ENCODE measurements at regions not wholly inside any gene's neighbourhood (a gene's known extent, or its start where the extent isn't known, plus 50 kb on each side); places are given as distances from the start of the nearest gene placed in this dataset.

DNA sequence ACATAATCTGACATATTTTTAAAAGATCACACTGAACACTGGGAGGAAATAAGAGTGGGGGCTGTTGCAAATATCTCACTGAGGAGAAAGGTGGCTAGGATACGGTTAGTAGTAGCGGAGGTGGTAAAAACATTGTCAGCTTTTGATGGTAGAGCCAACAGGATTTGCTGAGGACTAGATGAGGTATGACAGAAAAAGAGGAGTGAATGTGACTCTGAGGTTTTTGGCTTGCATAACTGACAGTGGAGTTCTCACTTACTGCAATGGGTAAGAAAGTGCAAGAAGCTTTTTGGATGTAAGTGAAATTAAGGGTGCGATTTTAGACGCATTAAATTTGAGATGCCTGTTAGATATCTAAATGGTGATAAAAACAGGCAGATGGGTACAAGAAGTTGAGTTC is 102.0 kb upstream of the MBL2 start:
- Mint-ChIP-seq H3K4me1 (ENCODE audit: low read depth) (no peaks in the 10 kb centered on the region; the same call in 1 of the 2 replicates), H3K4me3 (no peak overlapping the region), H3K9me3 (no peaks in the 10 kb centered on the region), H3K36me3 (ENCODE audit: low read depth) (no peaks in the 10 kb centered on the region), H3K27me3 (ENCODE audit: insufficient read depth) (peaks cover 2% of the 10 kb centered on the region; the same call in 1 of the 2 replicates), H3K27ac (no peak overlapping the region)
- DNase-seq: no peak
- TF ChIP-seq, protein P1, sequence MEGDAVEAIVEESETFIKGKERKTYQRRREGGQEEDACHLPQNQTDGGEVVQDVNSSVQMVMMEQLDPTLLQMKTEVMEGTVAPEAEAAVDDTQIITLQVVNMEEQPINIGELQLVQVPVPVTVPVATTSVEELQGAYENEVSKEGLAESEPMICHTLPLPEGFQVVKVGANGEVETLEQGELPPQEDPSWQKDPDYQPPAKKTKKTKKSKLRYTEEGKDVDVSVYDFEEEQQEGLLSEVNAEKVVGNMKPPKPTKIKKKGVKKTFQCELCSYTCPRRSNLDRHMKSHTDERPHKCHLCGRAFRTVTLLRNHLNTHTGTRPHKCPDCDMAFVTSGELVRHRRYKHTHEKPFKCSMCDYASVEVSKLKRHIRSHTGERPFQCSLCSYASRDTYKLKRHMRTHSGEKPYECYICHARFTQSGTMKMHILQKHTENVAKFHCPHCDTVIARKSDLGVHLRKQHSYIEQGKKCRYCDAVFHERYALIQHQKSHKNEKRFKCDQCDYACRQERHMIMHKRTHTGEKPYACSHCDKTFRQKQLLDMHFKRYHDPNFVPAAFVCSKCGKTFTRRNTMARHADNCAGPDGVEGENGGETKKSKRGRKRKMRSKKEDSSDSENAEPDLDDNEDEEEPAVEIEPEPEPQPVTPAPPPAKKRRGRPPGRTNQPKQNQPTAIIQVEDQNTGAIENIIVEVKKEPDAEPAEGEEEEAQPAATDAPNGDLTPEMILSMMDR (IDR thresholded peaks at IDR 0.05): no peak

DNA sequence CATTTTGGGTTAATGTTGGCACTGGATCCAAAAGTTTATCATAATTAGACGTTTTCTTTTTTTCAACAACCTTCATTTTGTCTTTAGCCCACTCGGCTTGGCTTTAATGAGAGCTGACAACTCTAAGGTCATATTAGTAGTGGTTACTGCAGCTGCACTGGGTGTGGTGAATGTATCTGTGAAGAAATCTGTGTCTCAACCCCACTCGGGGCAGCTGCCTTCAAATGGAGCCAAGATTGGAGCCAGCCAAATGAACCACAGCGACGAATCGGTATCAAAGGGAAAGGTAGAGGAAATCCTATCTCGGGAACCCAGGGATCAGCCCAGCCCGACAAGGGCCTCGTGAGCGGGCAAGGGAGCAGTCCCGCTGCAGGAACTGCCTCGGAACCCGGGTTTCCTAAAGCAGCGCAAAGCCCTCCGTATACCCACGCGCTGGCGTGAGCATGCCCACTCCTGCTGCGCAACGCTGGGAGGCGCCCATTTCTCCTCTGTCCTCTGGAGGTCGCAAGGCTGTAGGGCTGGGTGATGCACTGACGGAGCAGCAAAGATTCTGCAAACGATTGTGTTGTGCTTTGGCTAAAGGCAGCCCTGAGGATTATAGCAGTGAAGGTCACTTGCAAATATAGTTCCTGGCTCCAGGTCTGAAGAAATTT is 98.7 kb upstream of the MBL2 start:
- Mint-ChIP-seq H3K4me3 (no peak overlapping the region), H3K9me3 (peaks cover 12% of the 10 kb centered on the region), H3K27ac (no peak overlapping the region), H3K27me3 (ENCODE audit: insufficient read depth) (peaks cover 2% of the 10 kb centered on the region; the same call in 1 of the 2 replicates), H3K4me1 (ENCODE audit: low read depth) (no peaks in the 10 kb centered on the region), H3K36me3 (ENCODE audit: low read depth) (no peaks in the 10 kb centered on the region)
- TF ChIP-seq, protein P1 (IDR thresholded peaks at IDR 0.05): no peak
- no peak for DNase-seq

DNA sequence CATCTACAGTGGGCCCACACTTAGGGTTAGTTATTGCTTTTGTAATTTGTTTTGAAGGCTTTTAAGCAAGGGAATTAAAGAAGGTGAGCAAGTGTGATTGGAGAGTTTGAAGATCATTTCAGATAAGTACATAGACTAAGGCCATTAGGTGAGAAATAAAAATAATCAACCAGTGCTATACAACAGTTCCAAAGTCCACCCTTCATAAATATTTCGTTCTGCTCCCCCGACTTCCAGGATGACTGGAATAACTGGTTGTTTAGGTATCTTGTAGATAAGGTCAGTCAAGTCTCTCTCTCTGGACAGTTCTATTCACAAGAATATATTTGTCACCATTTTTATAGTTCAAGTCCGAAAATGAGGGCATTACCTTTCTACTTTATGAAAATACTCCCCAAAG is 98.0 kb upstream of the MBL2 start:
- no peaks in the 10 kb centered on the region for H3K36me3 Mint-ChIP-seq (ENCODE audit: low read depth)
- H3K9me3 Mint-ChIP-seq: peaks cover 12% of the 10 kb centered on the region
- H3K27ac Mint-ChIP-seq: no peak overlapping the region
- H3K27me3 Mint-ChIP-seq (ENCODE audit: insufficient read depth): no peaks in the 10 kb centered on the region
- no peaks in the 10 kb centered on the region for H3K4me1 Mint-ChIP-seq (ENCODE audit: low read depth)
- DNase-seq: no peak
- TF ChIP-seq, protein P1 (IDR thresholded peaks at IDR 0.05): no peak
- no peak overlapping the region for H3K4me3 Mint-ChIP-seq

DNA sequence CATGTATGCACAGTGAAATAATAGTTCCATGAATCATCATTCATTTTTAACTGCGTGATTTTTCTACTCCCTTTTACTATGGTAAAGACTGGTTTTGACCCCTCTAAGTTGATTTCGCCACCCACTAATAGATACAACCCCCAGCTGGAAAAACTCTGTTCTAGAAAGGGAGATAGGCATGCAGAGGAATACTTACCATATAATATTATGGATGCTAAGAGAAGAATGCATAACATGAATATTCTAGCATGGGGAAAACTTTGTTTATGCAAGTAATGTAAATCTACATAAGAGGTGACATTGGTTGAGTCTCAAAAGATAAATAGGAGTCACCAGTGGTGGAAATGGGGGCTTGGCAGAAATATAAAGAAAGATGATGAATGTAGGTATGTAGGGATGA is 97.3 kb upstream of the MBL2 start:
- Mint-ChIP-seq H3K27ac (no peak overlapping the region), H3K4me1 (ENCODE audit: low read depth) (peaks cover under 1% of the 10 kb centered on the region), H3K36me3 (ENCODE audit: low read depth) (no peaks in the 10 kb centered on the region), H3K4me3 (no peak overlapping the region), H3K27me3 (ENCODE audit: insufficient read depth) (no peaks in the 10 kb centered on the region), H3K9me3 (peaks cover 12% of the 10 kb centered on the region)
- no peak for DNase-seq
- TF ChIP-seq, protein P1 (IDR thresholded peaks at IDR 0.05): no peak

DNA sequence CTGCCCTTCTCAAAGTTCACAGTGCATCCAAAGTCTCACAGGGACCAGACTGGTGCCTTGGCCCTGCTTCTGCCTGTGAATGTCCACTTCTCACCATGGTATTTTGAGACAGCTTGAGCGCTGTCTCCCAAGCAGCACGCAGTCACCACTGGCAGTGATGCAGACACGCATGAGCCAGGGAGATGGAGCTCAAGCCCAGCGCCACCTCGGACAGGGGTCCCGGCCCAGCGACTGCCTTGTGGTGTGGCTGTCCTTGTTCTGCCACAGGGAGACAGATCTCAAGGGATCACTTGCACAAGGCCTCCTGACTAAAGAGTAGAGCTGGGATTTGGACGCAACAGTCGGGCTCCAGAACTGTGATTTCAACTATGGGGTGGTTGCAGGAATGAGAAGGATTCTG is 92.6 kb upstream of the MBL2 start:
- peaks cover 12% of the 10 kb centered on the region for H3K9me3 Mint-ChIP-seq
- H3K4me1 Mint-ChIP-seq (ENCODE audit: low read depth): peaks cover 17% of the 10 kb centered on the region
- no peak overlapping the region for H3K27ac Mint-ChIP-seq
- no peak for DNase-seq
- TF ChIP-seq, protein P1 (IDR thresholded peaks at IDR 0.05): no peak
- no peaks in the 10 kb centered on the region for H3K36me3 Mint-ChIP-seq (ENCODE audit: low read depth)
- no peak overlapping the region for H3K4me3 Mint-ChIP-seq
- H3K27me3 Mint-ChIP-seq (ENCODE audit: insufficient read depth): no peaks in the 10 kb centered on the region

Data from HFFc6 (cell line).